H1 (cell line): ENCODE measurements at regions not wholly inside any gene's neighbourhood (a gene's known extent, or its start where the extent isn't known, plus 50 kb on each side); places are given as distances from the start of the nearest gene placed in this dataset.

ENCODE experiments used
- CTCF ChIA-PET: fragments of 300-600 bp; sonication (Branson Sonifier 250); formaldehyde crosslinking; loops from one replicate; lab custom pipeline; 2021; ENCODE audit not compliant: partially characterized antibody; lab: Charles Lee
- POLR2A ChIA-PET: fragments of 300-600 bp; sonication (Branson Sonifier 250); formaldehyde crosslinking; loops from one replicate; lab custom pipeline; 2021; ENCODE audit warnings: inconsistent platforms; ENCODE audit not compliant: partially characterized antibody; lab: Charles Lee
- DNase-seq, 2 experiments: peaks; one replicate each; pipeline versions ENCODE4 v3.0.0 to v3.0.0-alpha.2; 2010 to 2022; ENCODE audit warnings: low spot score in 2 of 2, low read depth in 1 of 2, mixed read lengths in 1 of 2
- FAIRE-seq: peaks from 2 replicates; lab custom pipeline; 2011; peaks lifted over from hg19 to GRCh38; lab: Jason Lieb, UNC
- H2AFZ ChIP-seq: 2 replicates; pipeline ENCODE4 v1.8.1; 2012; ENCODE audit warnings: low read length, inconsistent platforms
- H2AK5ac ChIP-seq: 2 replicates; pipeline ENCODE4 v1.6.1; 2013; ENCODE audit warnings: low read depth, low read length
- H2BK120ac ChIP-seq: replicated peaks from 2 replicates; pipeline ENCODE3; 2013; ENCODE audit warnings: low read depth, low read length, inconsistent platforms
- H2BK12ac ChIP-seq: 2 replicates; pipeline ENCODE4 v1.6.1; 2013; ENCODE audit warnings: low read depth, low read length
- H2BK15ac ChIP-seq: 2 replicates; pipeline ENCODE4 v1.6.1; 2013; ENCODE audit warnings: low read length
- H2BK20ac ChIP-seq: 2 replicates; pipeline ENCODE4 v1.6.1; 2013; ENCODE audit warnings: low read length
- H2BK5ac ChIP-seq: 2 replicates; pipeline ENCODE4 v1.6.1; 2013; ENCODE audit warnings: low read depth, low read length
- H3K14ac ChIP-seq: 2 replicates; pipeline ENCODE4 v1.6.1; 2013; ENCODE audit warnings: inconsistent platforms; ENCODE audit not compliant: insufficient read length
- H3K18ac ChIP-seq: 2 replicates; pipeline ENCODE4 v1.6.1; 2013; ENCODE audit warnings: low read length; ENCODE audit errors: extremely low read depth
- H3K23ac ChIP-seq: 2 replicates; pipeline ENCODE4 v1.6.1; 2013; ENCODE audit warnings: inconsistent platforms; ENCODE audit not compliant: insufficient read length
- H3K23me2 ChIP-seq: 2 replicates; pipeline ENCODE4 v1.6.1; 2013; ENCODE audit warnings: low read depth, low read length
- H3K27ac ChIP-seq: 2 replicates; pipeline ENCODE4 v1.6.1; 2011; ENCODE audit warnings: low read depth, low read length, inconsistent platforms
- H3K27me3 ChIP-seq, 4 experiments: replicated peaks in 1 of 4; 1 replicate in 1 of 4; 2 replicates in 3 of 4; pipeline versions ENCODE4 v1.6.1 to v1.8.1; 2011 to 2013; ENCODE audit warnings: low read length in 3 of 4, mild to moderate bottlenecking in 3 of 4, inconsistent platforms in 2 of 4, mixed read lengths in 2 of 4, moderate library complexity in 1 of 4; ENCODE audit not compliant: control insufficient read depth in 3 of 4, insufficient read depth in 3 of 4; ENCODE audit errors: extremely low read depth in 1 of 4
- H3K36me3 ChIP-seq, 4 experiments: 2 replicates each; pipeline versions ENCODE4 v1.6.1 to v1.8.1; 2011 to 2013; ENCODE audit warnings: mild to moderate bottlenecking in 4 of 4, low read length in 3 of 4, moderate library complexity in 2 of 4, control low read depth in 1 of 4, inconsistent platforms in 1 of 4; ENCODE audit not compliant: insufficient read depth in 4 of 4, control insufficient read depth in 2 of 4
- H3K4ac ChIP-seq: replicated peaks from 2 replicates; pipeline ENCODE3; 2013; ENCODE audit warnings: low read length, low read depth, mixed read lengths, inconsistent platforms; ENCODE audit not compliant: insufficient read length
- H3K4me1 ChIP-seq, 4 experiments: replicated peaks in 1 of 4; 1 replicate in 1 of 4; 2 replicates in 3 of 4; pipeline versions ENCODE4 v1.6.1 to v1.8.1; 2011 to 2013; ENCODE audit warnings: low read length in 3 of 4, inconsistent platforms in 2 of 4, mixed read lengths in 1 of 4; ENCODE audit not compliant: insufficient read depth in 4 of 4, control insufficient read depth in 3 of 4
- H3K4me2 ChIP-seq, 2 experiments: 2 replicates each; pipeline versions ENCODE4 v1.6.1 to v1.8.1; 2011 to 2013; ENCODE audit warnings: low read depth in 2 of 2, low read length in 2 of 2, control low read depth in 1 of 2, inconsistent platforms in 1 of 2, mild to moderate bottlenecking in 1 of 2; ENCODE audit not compliant: insufficient read depth in 1 of 2
- H3K4me3 ChIP-seq, 4 experiments: fragments of 200-600, 300-600 bp in 1 of 4; sonication (generic), shearing (Covaris generic), sonication (Bioruptor Twin) in 1 of 4; 2 replicates each; pipeline versions ENCODE4 v1.5.1 to v1.8.1; 2011 to 2016; ENCODE audit warnings: low read length in 4 of 4, low read depth in 3 of 4, control low read depth in 2 of 4, inconsistent platforms in 2 of 4, mild to moderate bottlenecking in 2 of 4, mixed read lengths in 1 of 4, moderate library complexity in 1 of 4; ENCODE audit not compliant: insufficient read depth in 2 of 4; ENCODE audit errors: extremely low read depth in 1 of 4
- H3K56ac ChIP-seq: replicated peaks from 2 replicates; pipeline ENCODE3; 2013; ENCODE audit warnings: low read depth, mild to moderate bottlenecking, mixed read lengths, low read length, inconsistent platforms; ENCODE audit not compliant: insufficient read length
- H3K79me1 ChIP-seq: 2 replicates; pipeline ENCODE4 v1.6.1; 2013; ENCODE audit warnings: low read depth, low read length, control low read depth
- H3K79me2 ChIP-seq, 2 experiments: 2 replicates each; pipeline versions ENCODE4 v1.6.1 to v1.8.1; 2012 to 2013; ENCODE audit warnings: low read length in 2 of 2, mild to moderate bottlenecking in 2 of 2, inconsistent platforms in 1 of 2; ENCODE audit not compliant: insufficient read depth in 2 of 2, control insufficient read depth in 1 of 2
- H3K9ac ChIP-seq, 4 experiments: replicated peaks in 1 of 4; 1 replicate in 1 of 4; 2 replicates in 3 of 4; pipeline versions ENCODE4 v1.6.1 to v1.8.1; 2011 to 2013; ENCODE audit warnings: low read depth in 3 of 4, low read length in 3 of 4, control low read depth in 2 of 4, mild to moderate bottlenecking in 2 of 4, moderate library complexity in 2 of 4, inconsistent platforms in 1 of 4; ENCODE audit errors: extremely low read depth in 1 of 4
- H3K9me3 ChIP-seq, 2 experiments: 2 replicates each; pipeline versions ENCODE4 v1.6.1 to v1.8.1; 2012 to 2013; ENCODE audit warnings: mild to moderate bottlenecking in 2 of 2, moderate library complexity in 2 of 2, control low read depth in 1 of 2, inconsistent platforms in 1 of 2, low read depth in 1 of 2, low read length in 1 of 2, mixed read lengths in 1 of 2; ENCODE audit not compliant: insufficient read depth in 2 of 2
- H4K20me1 ChIP-seq, 2 experiments: replicated peaks in 1 of 2; 2 replicates each; pipeline versions ENCODE3 to v1.8.1; 2011 to 2013; ENCODE audit warnings: inconsistent platforms in 2 of 2, low read length in 2 of 2, mild to moderate bottlenecking in 1 of 2; ENCODE audit not compliant: insufficient read depth in 2 of 2, control insufficient read depth in 1 of 2
- H4K5ac ChIP-seq: 2 replicates; pipeline ENCODE4 v1.6.1; 2013; ENCODE audit warnings: low read length, low read depth, mixed read lengths, inconsistent platforms; ENCODE audit not compliant: insufficient read length
- H4K8ac ChIP-seq: 2 replicates; pipeline ENCODE4 v1.8.0; 2013; ENCODE audit warnings: mild to moderate bottlenecking, moderate library complexity, low read length, inconsistent platforms; ENCODE audit not compliant: insufficient read depth; ENCODE audit errors: extremely low read depth
- H4K91ac ChIP-seq: replicated peaks from 2 replicates; pipeline ENCODE3; 2013; ENCODE audit warnings: low read length, mixed read lengths, inconsistent platforms; ENCODE audit not compliant: insufficient read length
- BACH1 ChIP-seq: IDR thresholded peaks from 2 replicates; pipeline ENCODE4 v1.6.1; 2012; ENCODE audit warnings: low read length, improper control_type of control experiment
- EGR1 ChIP-seq: IDR thresholded peaks from 2 replicates; pipeline ENCODE4 v1.6.1; 2011; ENCODE audit warnings: low read depth, low read length, borderline replicate concordance
- EP300 ChIP-seq, 2 experiments: IDR thresholded peaks; 1 replicate in 1 of 2; 2 replicates in 1 of 2; pipeline ENCODE4 v1.6.1; 2011 to 2012; ENCODE audit warnings: low read depth in 2 of 2, low read length in 2 of 2, mild to moderate bottlenecking in 2 of 2, borderline replicate concordance in 1 of 2, inconsistent platforms in 1 of 2, moderate library complexity in 1 of 2

GRCh38 chr3:165503346-165503745, 307.2 kb upstream of the SLITRK3 start:
- CTCF ChIA-PET, result interaction anchor here (0.8 to 1.0 kb wide), 2 partner anchors 28 to 164 kb away, joined by 3 to 5 read pairs; no protein-coding TSS in a partner anchor
- no peak overlapping the region for H4K5ac ChIP-seq

More at GRCh38 chr3:165503346-165503745, 307.2 kb upstream of the SLITRK3 start:
- Histone ChIP-seq H4K91ac (no peak overlapping the region), H2BK5ac (no peak overlapping the region), H4K8ac (no peak overlapping the region), H3K14ac (no peak overlapping the region), H3K4me2 (no peak overlapping the region), H3K9me3 (0 out of 4 replicates have a peak, but pooled peaks cover 0 to 6% of the 10 kb centered on the region in 2 experiments), H3K79me1 (no peaks in the 10 kb centered on the region), H2BK15ac (no peak overlapping the region), H2AFZ (no peak overlapping the region), H2AK5ac (no peak overlapping the region), H3K18ac (no peak overlapping the region), H3K4me1 (no peaks in the 10 kb centered on the region), H3K36me3 (no peaks in the 10 kb centered on the region), H3K79me2 (no peaks in the 10 kb centered on the region), H3K23me2 (no peaks in the 10 kb centered on the region), H2BK120ac (no peak overlapping the region), H3K56ac (no peak overlapping the region), H3K23ac (no peak overlapping the region), H3K27ac (no peak overlapping the region), H3K4ac (no peak overlapping the region), H4K20me1 (no peaks in the 10 kb centered on the region), H3K27me3 (peaks cover 0 to 2% (median 0%) of the 10 kb centered on the region in 4 experiments; a peak in 1 of 7 replicates), H2BK20ac (no peak overlapping the region), H3K4me3 (no peak overlapping the region), H2BK12ac (no peak overlapping the region), H3K9ac (no peak overlapping the region)
- DNase-seq (no peak), FAIRE-seq (no peak)
- POLR2A ChIA-PET, result no interaction called here
- TF ChIP-seq EGR1 (no peak), BACH1 (no peak), EP300 (IDR thresholded peaks at IDR 0.05; ENCODE audit: borderline replicate concordance in 1 of 2, low read depth in 2 of 2, low read length in 2 of 2) (no peak)
